Esophagus muscularis mucosa (tissue), 4 donors: ENCODE measurements at regions not wholly inside any gene's neighbourhood (a gene's known extent, or its start where the extent isn't known, plus 50 kb on each side); places are given as distances from the start of the nearest gene placed in this dataset.

ENCODE experiments used
- DNase-seq: peaks from one replicate; pipeline ENCODE4 v3.0.0-alpha.2; 2017; ENCODE audit errors: extremely low spot score
- H3K27ac ChIP-seq, 4 donors: fragments of 200-600 bp; sonication (generic); replicated peaks in 1 of 4; 1 replicate in 3 of 4; 2 replicates in 1 of 4; pipeline ENCODE4 v1.5.1; 2016 to 2019; ENCODE audit warnings: mild to moderate bottlenecking in 1 of 4
- H3K27me3 ChIP-seq, 4 donors: fragments of 200-600 bp; sonication (generic); one replicate each; pipeline versions ENCODE4 v1.5.1 to v1.6.0; 2016 to 2019
- H3K36me3 ChIP-seq, 4 donors: fragments of 200-600 bp; sonication (generic); one replicate each; pipeline ENCODE4 v1.5.1; 2016 to 2019
- H3K4me1 ChIP-seq, 4 donors: fragments of 200-600 bp; sonication (generic); one replicate each; pipeline ENCODE4 v1.5.1; 2016 to 2019
- H3K4me3 ChIP-seq, 4 donors: fragments of 200-600 bp; sonication (generic); 1 replicate in 2 of 4; 2 replicates in 2 of 4; pipeline ENCODE4 v1.5.1; 2016 to 2019; ENCODE audit warnings: mild to moderate bottlenecking in 4 of 4, moderate library complexity in 1 of 4
- H3K9me3 ChIP-seq, 4 donors: fragments of 200-600 bp; sonication (generic); 1 replicate in 3 of 4; 2 replicates in 1 of 4; pipeline ENCODE4 v1.5.1; 2016 to 2019
- EP300 ChIP-seq: sonication (generic); formaldehyde crosslinking; IDR thresholded peaks from one replicate; pipeline ENCODE4 v1.6.1; 2017; ENCODE audit warnings: antibody characterized with exemption
- POLR2A ChIP-seq: fragments of 450-650 bp; IDR thresholded peaks from one replicate; pipeline ENCODE4 v1.6.1; 2017; ENCODE audit warnings: antibody characterized with exemption, moderate library complexity, mild to moderate bottlenecking, low read depth
- POLR2AphosphoS5 ChIP-seq, 2 donors: sonication (generic); formaldehyde crosslinking; IDR thresholded peaks; one replicate each; pipeline ENCODE4 v1.6.1; 2017; ENCODE audit warnings: antibody characterized with exemption in 2 of 2
- WGBS: methylation state at CpG from one replicate; pipeline ENCODE4 v1.1.5; 2018; 5-methylcytosine and 5-hydroxymethylcytosine counted together
- intact Hi-C: fragments of 100-400 bp; cut with DNase I; formaldehyde crosslinking; loops from one replicate; pipeline ENCODE4 v1.15.1; 2023
- TF ChIP-seq, protein P1 (sequence below), 3 experiments: fragments of 200-600 bp in 2 of 3; fragments of 450-650 bp in 1 of 3; sonication (generic) in 2 of 3; IDR thresholded peaks; one replicate each; pipeline ENCODE4 v1.5.1; 2017 to 2019; ENCODE audit warnings: antibody characterized with exemption in 3 of 3, mild to moderate bottlenecking in 2 of 3, moderate library complexity in 1 of 3

DNA sequence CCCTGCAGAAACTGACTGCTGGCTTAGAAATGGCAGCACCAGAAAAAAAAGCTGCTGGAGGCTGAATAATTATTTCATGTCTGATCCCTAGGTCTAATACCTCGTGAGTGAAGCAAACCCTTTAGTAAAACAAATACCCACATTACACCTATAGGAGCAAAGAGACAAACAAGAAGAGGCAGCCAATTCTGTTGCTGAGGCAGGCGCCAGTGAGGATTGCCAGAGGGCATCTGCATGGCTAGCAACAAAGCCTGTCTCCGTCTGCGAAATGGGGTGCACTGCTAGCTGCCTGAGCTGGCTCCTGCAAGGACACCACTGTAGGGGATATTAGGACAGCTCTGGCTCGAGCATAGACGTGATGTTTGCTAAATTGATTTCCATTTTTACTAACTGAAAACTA is 509.7 kb downstream of the TDRD15 start:
- intact Hi-C loops, result no loop called here
- Histone ChIP-seq H3K9me3 (no peaks in the 10 kb centered on the region), H3K27ac (no peak overlapping the region), H3K27me3 (no peaks in the 10 kb centered on the region), H3K4me3 (no peak overlapping the region), H3K36me3 (no peaks in the 10 kb centered on the region), H3K4me1 (no peaks in the 10 kb centered on the region)
- TF ChIP-seq POLR2AphosphoS5 (IDR thresholded peaks at IDR 0.05), result no peak
- no peak for TF ChIP-seq EP300
- no peak for TF ChIP-seq POLR2A
- TF ChIP-seq, protein P1, sequence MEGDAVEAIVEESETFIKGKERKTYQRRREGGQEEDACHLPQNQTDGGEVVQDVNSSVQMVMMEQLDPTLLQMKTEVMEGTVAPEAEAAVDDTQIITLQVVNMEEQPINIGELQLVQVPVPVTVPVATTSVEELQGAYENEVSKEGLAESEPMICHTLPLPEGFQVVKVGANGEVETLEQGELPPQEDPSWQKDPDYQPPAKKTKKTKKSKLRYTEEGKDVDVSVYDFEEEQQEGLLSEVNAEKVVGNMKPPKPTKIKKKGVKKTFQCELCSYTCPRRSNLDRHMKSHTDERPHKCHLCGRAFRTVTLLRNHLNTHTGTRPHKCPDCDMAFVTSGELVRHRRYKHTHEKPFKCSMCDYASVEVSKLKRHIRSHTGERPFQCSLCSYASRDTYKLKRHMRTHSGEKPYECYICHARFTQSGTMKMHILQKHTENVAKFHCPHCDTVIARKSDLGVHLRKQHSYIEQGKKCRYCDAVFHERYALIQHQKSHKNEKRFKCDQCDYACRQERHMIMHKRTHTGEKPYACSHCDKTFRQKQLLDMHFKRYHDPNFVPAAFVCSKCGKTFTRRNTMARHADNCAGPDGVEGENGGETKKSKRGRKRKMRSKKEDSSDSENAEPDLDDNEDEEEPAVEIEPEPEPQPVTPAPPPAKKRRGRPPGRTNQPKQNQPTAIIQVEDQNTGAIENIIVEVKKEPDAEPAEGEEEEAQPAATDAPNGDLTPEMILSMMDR (IDR thresholded peaks at IDR 0.05), result no peak
- WGBS, result 43% methylated on average over 6 of the region's 6 CpGs
- peak; percentile 74 for DNase-seq

DNA sequence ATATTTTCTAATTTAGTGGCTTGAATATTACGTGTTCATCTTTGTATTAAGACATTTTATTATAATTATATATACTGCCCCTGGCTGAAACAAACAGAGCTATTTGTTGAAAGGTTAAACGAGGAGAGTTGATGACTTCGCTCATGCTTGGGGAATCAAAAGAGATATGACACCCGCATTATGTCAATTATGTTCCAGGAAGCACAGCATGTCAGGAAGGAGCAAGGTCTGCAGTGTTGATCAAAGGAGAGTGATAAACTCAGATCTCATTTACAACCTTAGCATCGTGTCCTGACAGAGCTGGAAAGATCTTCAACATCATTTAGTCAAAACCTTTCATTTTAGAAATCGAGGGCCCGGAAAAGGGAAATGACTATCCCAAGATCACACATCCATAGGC is 510.1 kb downstream of the TDRD15 start:
- no peaks in the 10 kb centered on the region for H3K4me1 ChIP-seq
- intact Hi-C loops, result no loop called here
- no peaks in the 10 kb centered on the region for H3K27me3 ChIP-seq
- peak; percentile 21 for DNase-seq
- WGBS, result 79% methylated on average over 7 of the region's 7 CpGs
- no peak for TF ChIP-seq POLR2AphosphoS5 (IDR thresholded peaks at IDR 0.05)
- TF ChIP-seq, protein P1 (IDR thresholded peaks at IDR 0.05), result no peak
- no peak for TF ChIP-seq POLR2A
- TF ChIP-seq EP300, result no peak
- H3K4me3 ChIP-seq, result no peak overlapping the region
- no peak overlapping the region for H3K27ac ChIP-seq
- H3K36me3 ChIP-seq, result no peaks in the 10 kb centered on the region
- H3K9me3 ChIP-seq, result no peaks in the 10 kb centered on the region

DNA sequence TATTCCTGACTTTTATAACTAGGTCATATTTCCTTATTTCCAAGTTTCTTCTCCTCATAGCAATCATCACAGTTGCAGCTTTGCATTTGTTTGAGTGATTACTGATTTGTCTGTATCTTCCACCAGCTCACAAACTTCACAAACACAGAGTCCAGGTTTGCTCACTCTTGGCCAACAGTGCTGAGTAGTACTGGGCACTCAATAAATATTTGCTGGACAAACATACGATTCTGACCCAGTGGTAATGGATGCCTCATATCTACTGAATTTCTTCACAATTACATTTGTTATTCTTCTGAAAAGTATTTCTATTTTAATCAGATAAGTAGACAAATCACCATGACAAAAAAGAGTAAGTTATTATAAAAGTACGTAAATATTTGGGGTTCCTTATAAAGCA is 516.3 kb downstream of the TDRD15 start:
- TF ChIP-seq POLR2A, result no peak
- TF ChIP-seq, protein P1 (IDR thresholded peaks at IDR 0.05), result no peak
- intact Hi-C loops, result no loop called here
- no peak overlapping the region for H3K27ac ChIP-seq
- WGBS, result 83% methylated on average over 2 of the region's 2 CpGs
- H3K27me3 ChIP-seq, result no peaks in the 10 kb centered on the region
- DNase-seq, result peak; percentile 14
- no peak overlapping the region for H3K4me3 ChIP-seq
- no peaks in the 10 kb centered on the region for H3K4me1 ChIP-seq
- H3K36me3 ChIP-seq, result no peaks in the 10 kb centered on the region
- no peaks in the 10 kb centered on the region for H3K9me3 ChIP-seq

DNA sequence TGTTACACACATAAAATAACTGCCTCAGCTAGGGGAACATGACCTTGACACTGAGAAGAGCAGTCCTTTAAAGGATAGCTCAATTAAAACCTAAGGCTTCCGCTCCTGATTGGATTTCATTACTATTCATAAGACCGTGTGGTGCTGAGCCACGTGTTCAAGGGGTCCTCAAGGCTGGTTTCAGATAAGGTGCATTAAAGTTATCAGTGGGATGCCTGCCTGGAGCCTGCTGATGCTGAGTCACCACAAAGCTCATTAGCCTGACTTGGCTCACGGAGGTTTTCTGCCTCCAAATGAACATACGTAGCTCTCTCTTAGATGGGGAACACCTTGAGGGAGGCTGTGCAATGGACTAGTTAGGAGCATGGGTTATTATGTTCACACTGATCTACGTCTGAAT is 518.9 kb downstream of the TDRD15 start:
- TF ChIP-seq POLR2A (no peak), POLR2AphosphoS5 (IDR thresholded peaks at IDR 0.05) (no peak), EP300 (no peak)

DNA sequence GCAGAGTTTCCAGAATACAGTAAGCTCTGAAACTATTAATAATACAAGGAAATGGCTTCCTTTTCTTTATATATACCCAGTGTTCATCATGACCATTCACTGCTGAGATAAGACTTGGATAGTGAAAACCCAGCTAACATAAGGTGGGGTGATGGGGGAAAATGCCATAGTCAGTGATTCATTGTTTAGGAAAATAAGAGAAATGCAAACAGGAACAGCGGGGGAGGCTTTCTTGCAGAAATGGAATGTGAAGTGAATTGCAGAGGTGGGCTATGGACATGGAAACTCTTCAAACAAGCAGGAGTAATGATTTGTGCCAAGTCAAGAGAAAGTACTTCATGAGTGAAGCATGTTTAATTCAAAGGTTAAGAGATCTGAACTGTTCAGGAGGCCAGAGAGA is 519.4 kb downstream of the TDRD15 start:
- Histone ChIP-seq H3K36me3 (no peaks in the 10 kb centered on the region), H3K9me3 (no peaks in the 10 kb centered on the region), H3K27me3 (no peaks in the 10 kb centered on the region), H3K4me3 (no peak overlapping the region), H3K27ac (no peak overlapping the region), H3K4me1 (no peaks in the 10 kb centered on the region)
- DNase-seq, result peak; percentile 81
- 87% methylated on average over 1 of the region's 1 CpG for WGBS
- intact Hi-C loops, result no loop called here
- TF ChIP-seq POLR2A, result no peak
- TF ChIP-seq POLR2AphosphoS5 (IDR thresholded peaks at IDR 0.05), result no peak
- TF ChIP-seq, protein P1 (IDR thresholded peaks at IDR 0.05), result no peak
- TF ChIP-seq EP300, result no peak

More for the DNA sequence above, 518.9 kb downstream of the TDRD15 start:
- Histone ChIP-seq H3K27ac (no peak overlapping the region), H3K9me3 (no peaks in the 10 kb centered on the region), H3K4me1 (no peaks in the 10 kb centered on the region), H3K4me3 (no peak overlapping the region), H3K27me3 (no peaks in the 10 kb centered on the region), H3K36me3 (no peaks in the 10 kb centered on the region)
- DNase-seq, result peak; percentile 90
- intact Hi-C loops, result no loop called here
- WGBS, result 72% methylated on average over 6 of the region's 6 CpGs
